ENCODE measurements at regions not wholly inside any gene's neighbourhood (a gene's known extent, or its start where the extent isn't known, plus 50 kb on each side); places are given as distances from the start of the nearest gene placed in this dataset.

DNA sequence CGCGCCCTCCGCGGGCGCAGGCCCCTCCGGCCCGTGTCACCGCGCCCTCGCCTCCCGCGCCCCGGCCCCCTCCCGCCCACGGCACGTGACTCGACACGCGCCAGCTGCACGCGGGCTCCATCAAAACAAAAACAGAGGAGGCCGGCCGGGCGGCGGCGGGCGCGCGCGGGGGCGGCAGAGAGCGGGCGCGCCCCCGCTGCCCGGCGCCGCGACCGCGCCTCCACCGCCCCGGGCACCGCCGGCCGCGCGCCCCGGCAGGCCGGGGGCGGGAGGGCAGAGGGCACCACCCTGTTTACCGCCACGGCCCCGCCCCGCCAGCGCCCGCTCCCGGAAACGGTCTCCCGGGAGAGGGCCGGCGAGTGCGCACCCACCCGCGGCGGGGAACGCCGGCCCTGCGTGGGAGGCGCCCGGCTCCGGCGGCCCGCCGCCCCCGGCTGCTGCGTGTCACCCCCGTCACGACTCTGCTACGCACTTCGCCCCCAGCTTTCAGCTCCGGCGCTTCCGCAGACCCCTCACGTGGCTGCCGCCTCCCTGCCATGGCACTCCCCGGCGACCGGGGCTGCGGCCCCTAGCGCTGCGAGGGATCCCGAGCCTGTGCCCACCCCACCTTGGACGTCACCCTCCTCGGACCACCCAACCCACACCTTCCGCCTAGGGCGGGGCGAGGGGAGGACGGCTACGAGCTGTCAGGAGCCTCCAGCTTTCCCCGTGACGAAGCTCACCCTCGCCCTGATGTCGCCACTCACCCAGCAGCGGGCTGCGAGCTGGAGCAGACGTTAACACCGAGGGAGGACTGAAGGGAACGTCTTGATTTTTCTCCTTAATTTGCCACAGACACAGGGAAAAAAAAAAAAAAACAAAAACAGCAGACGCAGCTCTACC is 221.6 kb upstream of the MKLN1 start:
- peak; percentile 66 to 82 (median 78) for DNase-seq
- Mint-ChIP-seq H3K36me3 (peaks cover 32 to 34% of the 10 kb centered on the region in 2 donors), H3K4me3 (peak overlapping the region; percentile 99), H3K27me3 (ENCODE audit: low read depth in 3 of 3) (peaks cover 4 to 17% (median 11%) of the 10 kb centered on the region in 3 donors), H3K4me1 (peaks cover 49% of the 10 kb centered on the region), H3K9me3 (peaks cover 0 to 4% (median 0%) of the 10 kb centered on the region in 7 donors), H3K27ac (peak overlapping the region; percentile 97 to 99 (median 98))
- Histone ChIP-seq H3K36me3 (replicated peaks in 1 of 2; ENCODE audit: control insufficient read depth in 1 of 2, insufficient read depth in 2 of 2, low read length in 2 of 2) (peaks cover 4 to 5% of the 10 kb centered on the region in 2 donors), H4K20me1 (ENCODE audit: insufficient read depth, low read length) (peaks cover 61% of the 10 kb centered on the region), H3K4me2 (replicated peaks; ENCODE audit: extremely low read depth, low read length, poor library complexity, severe bottlenecking) (peak overlapping the region; percentile 91), H2AFZ (ENCODE audit: insufficient read depth, low read depth, low read length, poor library complexity, severe bottlenecking) (peak overlapping the region; percentile 32), H3K9ac (ENCODE audit: insufficient read depth, low read length, poor library complexity, severe bottlenecking) (peak overlapping the region; percentile 96), H3K4me1 (ENCODE audit: control insufficient read depth in 1 of 2, insufficient read depth in 2 of 2, low read length in 2 of 2) (peaks cover 37 to 42% of the 10 kb centered on the region in 2 donors), H3K9me3 (replicated peaks in 1 of 2; ENCODE audit: control insufficient read depth in 1 of 2, insufficient read depth in 1 of 2, low read length in 2 of 2) (no peaks in the 10 kb centered on the region), H3K79me2 (ENCODE audit: insufficient read depth, low read length) (peaks cover 22% of the 10 kb centered on the region), H3K27ac (ENCODE audit: low read depth in 1 of 2, low read length in 2 of 2) (peak overlapping the region; percentile 93 to 95), H3K27me3 (ENCODE audit: control insufficient read depth in 2 of 2, insufficient read depth in 2 of 2, low read length in 2 of 2) (peaks cover 0 to 10% of the 10 kb centered on the region in 2 donors), H3K4me3 (replicated peaks in 1 of 3; ENCODE audit: low read depth in 2 of 3, low read length in 3 of 3) (peak overlapping the region; percentile 83 to 100 (median 99))
- no peak for TF ChIP-seq CTCF (IDR thresholded peaks at IDR 0.05)
- under 1% methylated on average over 108 of the region's 110 CpGs for WGBS (ENCODE audit: insufficient coverage)
- intact Hi-C loops (cut with micrococcal nuclease), result loop anchor here (5.0 to 10.0 kb wide), 4 partner anchors 81 to 319 kb away; partner anchors contain the start of gene MKLN1 (in 1 of the 2)

- peak overlapping the region; percentile 99 for H3K4me3 Mint-ChIP-seq
- Histone ChIP-seq H3K79me2 (ENCODE audit: insufficient read depth, low read length) (peaks cover 22% of the 10 kb centered on the region), H3K4me3 (replicated peaks in 1 of 3; ENCODE audit: low read depth in 2 of 3, low read length in 3 of 3) (peak overlapping the region; percentile 83 to 100 (median 99)), H3K27me3 (ENCODE audit: control insufficient read depth in 2 of 2, insufficient read depth in 2 of 2, low read length in 2 of 2) (peaks cover 0 to 10% of the 10 kb centered on the region in 2 donors), H2AFZ (ENCODE audit: insufficient read depth, low read depth, low read length, poor library complexity, severe bottlenecking) (peak overlapping the region; percentile 77), H3K4me2 (replicated peaks; ENCODE audit: extremely low read depth, low read length, poor library complexity, severe bottlenecking) (peak overlapping the region; percentile 91), H4K20me1 (ENCODE audit: insufficient read depth, low read length) (peaks cover 53% of the 10 kb centered on the region), H3K36me3 (replicated peaks in 1 of 2; ENCODE audit: control insufficient read depth in 1 of 2, insufficient read depth in 2 of 2, low read length in 2 of 2) (peaks cover 3 to 4% of the 10 kb centered on the region in 2 donors), H3K4me1 (ENCODE audit: control insufficient read depth in 1 of 2, insufficient read depth in 2 of 2, low read length in 2 of 2) (peaks cover 45 to 50% of the 10 kb centered on the region in 2 donors), H3K27ac (ENCODE audit: low read depth in 1 of 2, low read length in 2 of 2) (peak overlapping the region; percentile 93 to 95), H3K9ac (ENCODE audit: insufficient read depth, low read length, poor library complexity, severe bottlenecking) (peak overlapping the region; percentile 96), H3K9me3 (replicated peaks in 1 of 2; ENCODE audit: control insufficient read depth in 1 of 2, insufficient read depth in 1 of 2, low read length in 2 of 2) (no peaks in the 10 kb centered on the region)
- H3K27ac Mint-ChIP-seq, result peak overlapping the region; percentile 97 to 99 (median 98)
- intact Hi-C loops (cut with micrococcal nuclease), result loop anchor here (5.0 to 10.0 kb wide), 4 partner anchors 80 to 318 kb away; partner anchors contain the start of gene MKLN1 (in 1 of the 2)
- H3K27me3 Mint-ChIP-seq (ENCODE audit: low read depth in 3 of 3), result peaks cover 4 to 17% (median 11%) of the 10 kb centered on the region in 3 donors
- WGBS (ENCODE audit: insufficient coverage), result 0% methylated on average over 11 of the region's 32 CpGs
- no peak for TF ChIP-seq CTCF (IDR thresholded peaks at IDR 0.05)
- H3K9me3 Mint-ChIP-seq, result peaks cover 0 to 4% (median 0%) of the 10 kb centered on the region in 7 donors
- peaks cover 29 to 30% of the 10 kb centered on the region in 2 donors for H3K36me3 Mint-ChIP-seq
- H3K4me1 Mint-ChIP-seq, result peaks cover 55% of the 10 kb centered on the region
- peak in 1 of 3 donors; percentile 15 for DNase-seq
These were observed 220.9 kb upstream of the MKLN1 start for GRCh38 chr7:131106681-131107336.

Measured in CD14-positive monocyte (primary cell).